H9 (cell line): ENCODE measurements at regions not wholly inside any gene's neighbourhood (a gene's known extent, or its start where the extent isn't known, plus 50 kb on each side); places are given as distances from the start of the nearest gene placed in this dataset.

ENCODE experiments used
- DNase-seq: peaks from one replicate; pipeline ENCODE4 v3.0.0-alpha.2; 2017
- H2AFZ ChIP-seq: one replicate; pipeline ENCODE4 v1.6.1; 2013; ENCODE audit warnings: mild to moderate bottlenecking, low read length, control low read depth, moderate library complexity
- H2AK5ac ChIP-seq: 2 replicates; pipeline ENCODE4 v1.6.1; 2013; ENCODE audit warnings: low read length, control low read depth, mixed read lengths; ENCODE audit not compliant: insufficient read length
- H2BK120ac ChIP-seq: one replicate; pipeline ENCODE4 v1.6.1; 2013; ENCODE audit warnings: low read depth, mild to moderate bottlenecking, low read length, control low read depth, inconsistent platforms; ENCODE audit not compliant: poor library complexity, severe bottlenecking
- H2BK12ac ChIP-seq: 2 replicates; pipeline ENCODE4 v1.6.1; 2013; ENCODE audit warnings: low read length, control low read depth, mixed read lengths, low read depth; ENCODE audit not compliant: insufficient read length
- H2BK15ac ChIP-seq: 2 replicates; pipeline ENCODE4 v1.6.1; 2013; ENCODE audit warnings: low read depth, low read length, control low read depth
- H2BK20ac ChIP-seq: one replicate; pipeline ENCODE4 v1.6.1; 2013; ENCODE audit warnings: low read depth, mild to moderate bottlenecking, low read length, control low read depth, inconsistent platforms; ENCODE audit not compliant: poor library complexity, severe bottlenecking
- H2BK5ac ChIP-seq: 2 replicates; pipeline ENCODE4 v1.6.1; 2013; ENCODE audit warnings: low read length, control low read depth, mixed read lengths; ENCODE audit not compliant: insufficient read length
- H3K14ac ChIP-seq: 2 replicates; pipeline ENCODE4 v1.6.1; 2013; ENCODE audit warnings: low read length, control low read depth; ENCODE audit not compliant: insufficient read depth
- H3K18ac ChIP-seq: 2 replicates; pipeline ENCODE4 v1.6.1; 2013; ENCODE audit warnings: low read depth, mild to moderate bottlenecking, mixed read lengths, low read length, control low read depth; ENCODE audit not compliant: insufficient read length
- H3K23ac ChIP-seq: 2 replicates; pipeline ENCODE4 v1.6.1; 2013; ENCODE audit warnings: low read length, control low read depth, mixed read lengths, low read depth; ENCODE audit not compliant: insufficient read length
- H3K23me2 ChIP-seq: 2 replicates; pipeline ENCODE4 v1.6.1; 2013; ENCODE audit warnings: low read depth, mild to moderate bottlenecking, mixed read lengths, low read length, control low read depth; ENCODE audit not compliant: insufficient read length, poor library complexity, severe bottlenecking
- H3K27ac ChIP-seq: 2 replicates; pipeline ENCODE4 v1.5.1; 2013; ENCODE audit warnings: low read length, control low read depth, mixed read lengths, low read depth; ENCODE audit not compliant: insufficient read length
- H3K27me3 ChIP-seq: 2 replicates; pipeline ENCODE4 v1.6.1; 2013; ENCODE audit warnings: low read length, control low read depth, inconsistent platforms; ENCODE audit not compliant: insufficient read depth
- H3K4ac ChIP-seq: 2 replicates; pipeline ENCODE4 v1.6.1; 2013; ENCODE audit warnings: low read depth, mild to moderate bottlenecking, control low read depth, inconsistent platforms, low read length, moderate library complexity
- H3K4me1 ChIP-seq: 2 replicates; pipeline ENCODE4 v1.6.1; 2013; ENCODE audit warnings: low read length, control low read depth, inconsistent platforms; ENCODE audit not compliant: insufficient read depth
- H3K4me2 ChIP-seq: 2 replicates; pipeline ENCODE4 v1.6.1; 2013; ENCODE audit warnings: low read length, control low read depth, mixed read lengths; ENCODE audit not compliant: insufficient read length, insufficient read depth
- H3K56ac ChIP-seq: 2 replicates; pipeline ENCODE4 v1.6.1; 2013; ENCODE audit warnings: low read depth, mild to moderate bottlenecking, mixed read lengths, low read length, control low read depth; ENCODE audit not compliant: insufficient read length
- H3K79me1 ChIP-seq: 2 replicates; pipeline ENCODE4 v1.6.1; 2013; ENCODE audit warnings: low read depth, mild to moderate bottlenecking, moderate library complexity, low read length, control low read depth, inconsistent platforms; ENCODE audit not compliant: insufficient read depth, poor library complexity, severe bottlenecking
- H3K79me2 ChIP-seq: 2 replicates; pipeline ENCODE4 v1.6.1; 2013; ENCODE audit warnings: low read length, control low read depth, inconsistent platforms; ENCODE audit not compliant: insufficient read depth
- H3K9ac ChIP-seq: 2 replicates; pipeline ENCODE4 v1.6.1; 2013; ENCODE audit warnings: low read length, control low read depth, mixed read lengths; ENCODE audit not compliant: insufficient read length; ENCODE audit errors: extremely low read depth
- H3K9me3 ChIP-seq: one replicate; pipeline ENCODE4 v1.6.1; 2013; ENCODE audit warnings: low read depth, low read length, inconsistent platforms; ENCODE audit not compliant: control insufficient read depth
- H3T11ph ChIP-seq: one replicate; pipeline ENCODE4 v1.6.1; 2013; ENCODE audit warnings: mild to moderate bottlenecking, low read length, control low read depth, inconsistent platforms
- H4K20me1 ChIP-seq: one replicate; pipeline ENCODE4 v1.6.1; 2013; ENCODE audit not compliant: control insufficient read depth, insufficient read length, insufficient read depth
- H4K5ac ChIP-seq: 2 replicates; pipeline ENCODE4 v1.6.1; 2013; ENCODE audit warnings: low read depth, mild to moderate bottlenecking, mixed read lengths, low read length, control low read depth; ENCODE audit not compliant: insufficient read length
- H4K8ac ChIP-seq: replicated peaks from 2 replicates; pipeline ENCODE4 v1.6.1; 2013; ENCODE audit warnings: low read length, control low read depth, mixed read lengths, low read depth; ENCODE audit not compliant: insufficient read length
- H4K91ac ChIP-seq: 2 replicates; pipeline ENCODE4 v1.6.1; 2013; ENCODE audit warnings: low read depth, mild to moderate bottlenecking, moderate library complexity, mixed read lengths, low read length, control low read depth; ENCODE audit not compliant: insufficient read length
- H3K27ac Mint-ChIP-seq, 3 experiments: 2 replicates in 2 of 3; 3 replicates in 1 of 3; pipeline ENCODE4 v1.8.0; 2020 to 2021; ENCODE audit warnings: mixed read lengths in 3 of 3, mild to moderate bottlenecking in 1 of 3, moderate library complexity in 1 of 3
- H3K27me3 Mint-ChIP-seq: 2 replicates; pipeline ENCODE4 v1.8.0; 2021; ENCODE audit warnings: low read depth, mild to moderate bottlenecking, moderate library complexity, mixed read lengths
- H3K36me3 Mint-ChIP-seq, 3 experiments: 2 replicates in 2 of 3; 3 replicates in 1 of 3; pipeline ENCODE4 v1.8.0; 2020 to 2021; ENCODE audit warnings: low read depth in 3 of 3, mixed read lengths in 3 of 3; ENCODE audit not compliant: insufficient read depth in 1 of 3
- H3K4me1 Mint-ChIP-seq, 2 experiments: 2 replicates each; pipeline ENCODE4 v1.8.0; 2020; ENCODE audit warnings: mixed read lengths in 2 of 2
- H3K4me3 Mint-ChIP-seq, 2 experiments: 2 replicates in 1 of 2; 3 replicates in 1 of 2; pipeline ENCODE4 v1.8.0; 2020 to 2021; ENCODE audit warnings: mild to moderate bottlenecking in 2 of 2, mixed read lengths in 2 of 2, moderate library complexity in 1 of 2
- H3K9me3 Mint-ChIP-seq, 2 experiments: 2 replicates in 1 of 2; 3 replicates in 1 of 2; pipeline ENCODE4 v1.8.0; 2020; ENCODE audit warnings: mild to moderate bottlenecking in 2 of 2, mixed read lengths in 2 of 2, moderate library complexity in 1 of 2
- CTCF ChIP-seq: fragments of 200-600 bp; sonication (generic); conservative IDR thresholded peaks from 3 replicates; pipeline ENCODE4 v1.8.0; 2021; ENCODE audit warnings: antibody characterized with exemption, mild to moderate bottlenecking
- WGBS: extraction: QIAGEN DNeasy Blood & Tissue Kit; methylation state at CpG from one replicate; pipeline ENCODE4 v1.1.7; 2013; ENCODE audit warnings: missing lambda C conversion rate, low lambda C conversion rate, mixed read lengths; ENCODE audit not compliant: insufficient read length; ENCODE audit errors: extremely low coverage; 5-methylcytosine and 5-hydroxymethylcytosine counted together

- H3K27me3 Mint-ChIP-seq: no peaks in the 10 kb centered on the region
- no peak overlapping the region for H3K27ac Mint-ChIP-seq
- Histone ChIP-seq H3T11ph (no peak overlapping the region), H2BK5ac (no peak overlapping the region), H3K56ac (no peak overlapping the region), H2BK12ac (no peak overlapping the region), H2BK15ac (no peak overlapping the region), H2AK5ac (no peak overlapping the region), H3K79me1 (no peaks in the 10 kb centered on the region), H3K4me2 (no peak overlapping the region), H3K14ac (no peak overlapping the region), H4K5ac (no peak overlapping the region), H3K23me2 (no peaks in the 10 kb centered on the region), H2BK120ac (no peak overlapping the region), H3K9ac (no peak overlapping the region), H3K27me3 (no peaks in the 10 kb centered on the region), H4K8ac (no peak overlapping the region), H3K4ac (no peak overlapping the region), H4K20me1 (no peaks in the 10 kb centered on the region), H4K91ac (no peak overlapping the region), H3K18ac (no peak overlapping the region), H3K4me1 (no peaks in the 10 kb centered on the region; the same call in 1 of the 2 replicates), H3K23ac (no peak overlapping the region), H2BK20ac (no peak overlapping the region), H3K9me3 (no peaks in the 10 kb centered on the region), H2AFZ (no peak overlapping the region), H3K27ac (no peak overlapping the region), H3K79me2 (no peaks in the 10 kb centered on the region)
- TF ChIP-seq CTCF: no peak
- no peaks in the 10 kb centered on the region for H3K4me1 Mint-ChIP-seq
- H3K9me3 Mint-ChIP-seq: no peaks in the 10 kb centered on the region
- H3K36me3 Mint-ChIP-seq: no peaks in the 10 kb centered on the region
- no CpG with 5 or more reads among the region's 3 CpGs for WGBS
- no peak for DNase-seq
- H3K4me3 Mint-ChIP-seq: no peak overlapping the region
Measured at GRCh38 chr1:99546432-99547416, 99.2 kb upstream of the PALMD start.
